ENCODE measurements at regions not wholly inside any gene's neighbourhood (a gene's known extent, or its start where the extent isn't known, plus 50 kb on each side); places are given as distances from the start of the nearest gene placed in this dataset.
"Not testable (repeated sequence)": the region's sequence is repeated elsewhere in the genome, so short reads cannot be mapped to it uniquely, and the experiment has no call there.

DNA sequence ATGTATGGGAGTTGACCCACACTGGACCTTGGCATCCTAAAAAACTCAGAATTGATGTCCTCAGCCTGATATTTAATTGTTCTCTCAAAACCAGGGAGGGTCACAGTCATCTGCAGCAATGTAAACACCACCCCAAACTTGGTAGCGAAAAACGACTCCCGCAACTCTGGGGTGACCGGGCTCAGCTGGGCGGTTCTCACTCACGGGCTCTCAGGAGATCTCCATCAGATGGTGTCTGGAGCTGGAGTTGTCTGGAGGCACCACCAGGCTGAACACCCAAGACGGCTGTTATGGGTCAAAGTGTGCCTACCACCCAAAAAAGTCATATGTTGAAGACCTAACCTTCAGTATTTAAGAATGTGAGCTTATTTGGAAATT lies 50.9 kb upstream of the NXT1 start:
- DNase-seq (ENCODE audit: low read depth), result no peak

DNA sequence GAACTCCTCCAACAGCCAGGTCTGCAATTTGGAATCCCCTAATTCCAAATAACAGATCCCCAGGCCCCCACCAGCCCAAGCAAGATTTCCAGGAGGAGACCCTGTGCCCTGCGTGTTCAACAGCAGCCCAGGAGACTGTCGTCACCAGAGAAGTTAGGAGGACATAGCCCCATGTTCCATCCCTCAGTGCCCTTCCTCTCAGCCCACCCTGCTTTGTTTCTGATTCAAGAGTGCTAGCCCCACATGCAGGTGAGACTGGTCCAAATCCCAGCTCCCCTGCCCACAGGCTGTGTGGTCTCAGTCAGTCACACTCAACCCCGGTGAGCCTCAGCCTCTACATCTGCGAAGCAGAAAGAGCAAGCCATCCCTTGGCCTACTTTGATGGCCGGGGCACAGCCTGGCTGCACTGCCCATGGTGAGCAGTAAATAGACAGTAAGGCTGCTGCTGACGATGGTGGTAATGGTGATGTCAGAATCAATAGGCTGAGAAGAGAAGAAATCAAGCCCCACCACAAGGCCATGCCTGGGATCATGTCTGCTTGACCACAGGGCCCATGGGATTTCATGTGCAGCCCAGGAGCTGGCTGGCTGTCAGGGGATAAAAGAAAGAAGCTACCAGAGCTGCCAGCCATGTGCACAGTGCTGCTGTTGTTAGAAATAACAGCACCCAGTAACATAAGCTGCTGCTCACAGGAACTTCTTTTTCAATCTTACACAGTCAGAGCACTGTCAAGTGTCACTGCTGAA lies 51.5 kb upstream of the NXT1 start:
- DNase-seq (ENCODE audit: low read depth), result no peak

DNA sequence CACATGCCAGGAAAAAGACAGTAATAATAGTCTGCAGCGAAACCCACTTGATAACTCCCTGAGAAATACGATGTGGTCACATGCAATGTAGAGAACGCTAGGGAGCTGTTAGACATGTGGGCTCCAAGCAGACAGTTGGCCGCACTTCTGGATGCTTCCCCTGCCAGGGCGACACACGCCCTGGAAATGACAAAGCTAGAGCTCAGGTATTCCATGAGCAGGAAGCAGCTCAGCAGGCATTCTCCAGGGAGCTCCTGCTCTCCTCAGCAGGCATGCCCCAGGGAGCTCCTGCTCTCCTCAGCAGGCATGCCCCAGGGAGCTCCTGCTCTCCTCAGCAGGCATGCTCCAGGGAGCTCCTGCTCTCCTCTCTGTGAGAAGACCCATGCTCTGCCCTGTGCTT lies 52.4 kb upstream of the NXT1 start:
- no peak for DNase-seq (ENCODE audit: low read depth)

DNA sequence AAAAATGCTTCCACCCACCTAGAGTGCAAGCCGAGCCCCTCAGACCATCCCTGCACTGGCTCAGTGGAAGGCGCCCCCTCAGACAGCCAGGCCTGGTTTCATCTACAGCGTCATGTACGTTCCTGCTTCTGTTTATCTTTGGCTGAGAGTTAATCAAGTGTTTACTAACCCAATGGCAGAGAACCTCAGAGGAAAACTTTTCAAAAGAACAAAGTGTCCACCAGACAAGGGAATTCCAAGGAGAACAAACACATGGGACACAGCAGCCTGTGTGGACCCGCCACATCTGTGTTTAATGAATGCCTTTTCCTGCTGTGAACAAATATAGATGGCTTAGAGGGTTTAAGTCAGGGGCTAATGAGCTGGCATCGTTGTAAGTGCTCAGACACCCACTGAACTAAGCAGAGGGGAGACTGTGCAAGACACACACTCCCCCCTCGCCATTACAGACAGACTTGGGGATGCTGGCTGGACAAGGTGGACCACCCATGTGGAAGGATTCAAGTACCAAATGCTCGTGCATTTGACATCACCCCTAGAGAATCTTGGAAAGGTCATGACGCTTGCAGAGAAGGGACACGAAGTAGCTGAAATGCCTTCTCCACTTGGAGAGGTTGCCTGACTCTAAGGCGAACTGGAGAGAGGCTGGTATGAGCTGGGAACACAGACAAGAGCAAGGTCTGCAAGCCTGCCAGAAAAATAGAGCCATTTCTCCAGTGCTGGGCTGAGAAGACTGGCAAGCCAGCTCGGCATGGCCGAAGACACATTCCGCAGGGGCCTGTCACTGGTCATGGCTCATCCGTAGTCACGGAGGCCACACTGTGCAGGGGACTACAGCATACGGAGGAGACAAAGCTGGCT lies 53.5 kb upstream of the NXT1 start:
- DNase-seq (ENCODE audit: low read depth), result peak; percentile 7

DNA sequence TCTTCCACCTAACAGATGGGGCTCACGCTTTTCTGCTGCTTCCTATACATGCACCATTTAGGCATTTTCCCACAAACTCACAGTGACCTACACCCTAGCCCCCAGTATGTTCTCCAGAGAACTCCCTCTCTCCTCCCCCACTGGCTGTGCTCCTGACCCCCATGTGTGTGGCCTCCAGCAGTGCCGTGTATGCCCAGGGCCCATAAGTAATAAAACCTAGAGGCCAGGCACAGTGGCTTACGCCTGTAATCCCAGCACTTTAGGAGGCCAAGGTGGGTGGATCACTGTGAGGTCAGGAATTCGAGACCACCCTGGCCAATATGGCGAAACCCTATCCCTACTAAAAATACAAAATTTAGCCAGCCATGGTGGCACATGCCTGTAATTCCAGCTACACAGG lies 54.7 kb upstream of the NXT1 start:
- DNase-seq (ENCODE audit: low read depth), result no peak

DNA sequence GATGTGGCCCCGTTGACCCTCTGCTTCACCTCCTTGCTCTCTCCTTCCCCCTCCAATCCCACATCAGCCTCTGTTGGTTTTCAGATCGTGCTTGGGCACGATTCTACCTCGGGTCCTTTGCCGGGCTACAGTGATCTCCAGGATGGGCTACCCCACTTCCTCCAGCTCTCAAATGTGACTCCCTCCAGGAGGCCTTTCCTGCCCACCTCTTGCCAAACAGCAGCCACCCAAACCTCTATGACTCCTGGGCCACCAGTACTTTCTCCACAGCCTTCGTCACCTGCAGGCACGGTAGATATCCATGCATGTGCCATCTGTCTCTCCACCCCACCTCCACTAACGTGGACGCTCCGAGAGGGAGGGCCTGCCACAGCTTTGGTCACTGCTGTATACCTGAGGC lies 55.9 kb upstream of the NXT1 start:
- DNase-seq (ENCODE audit: low read depth), result no peak

DNA sequence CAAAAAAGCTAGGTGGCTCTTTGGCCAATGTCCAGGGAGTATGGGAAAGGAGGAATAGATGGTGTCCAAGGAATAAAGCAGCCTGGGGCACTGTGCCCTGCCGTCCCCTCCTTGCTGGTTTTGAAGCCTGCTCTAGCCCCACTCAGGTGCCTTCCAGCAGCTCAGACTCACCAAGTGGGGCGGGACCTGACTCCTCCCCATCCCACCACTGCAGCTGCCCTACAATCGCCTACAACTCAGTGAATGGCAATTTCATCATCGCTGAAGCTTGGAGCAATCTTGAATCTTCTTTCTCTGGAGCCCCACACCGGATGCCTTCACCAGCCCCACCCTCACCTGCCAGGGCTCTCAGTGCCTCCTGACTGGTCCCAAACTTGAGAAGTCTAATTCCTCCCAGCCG lies 56.4 kb upstream of the NXT1 start:
- no peak for DNase-seq (ENCODE audit: low read depth)

DNA sequence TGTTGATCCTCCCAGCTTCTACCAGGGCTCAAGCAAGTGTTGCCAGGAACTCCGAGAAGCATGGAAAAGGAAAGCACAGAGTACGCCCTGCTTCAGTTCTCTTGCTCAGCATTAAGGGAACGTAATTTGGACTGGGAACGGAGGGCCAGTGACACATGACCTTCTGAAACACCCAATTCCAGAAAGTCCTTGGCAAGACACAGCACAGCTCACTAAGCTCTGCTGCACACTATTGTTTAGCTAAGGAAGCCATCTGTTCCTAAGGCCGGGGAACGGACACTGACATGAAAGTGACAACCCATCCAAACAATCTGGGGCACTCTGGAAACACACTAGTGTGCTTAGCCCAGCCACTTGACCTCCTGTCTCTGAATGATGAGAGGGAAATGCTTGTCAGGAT lies 56.9 kb upstream of the NXT1 start:
- DNase-seq (ENCODE audit: low read depth), result no peak

DNA sequence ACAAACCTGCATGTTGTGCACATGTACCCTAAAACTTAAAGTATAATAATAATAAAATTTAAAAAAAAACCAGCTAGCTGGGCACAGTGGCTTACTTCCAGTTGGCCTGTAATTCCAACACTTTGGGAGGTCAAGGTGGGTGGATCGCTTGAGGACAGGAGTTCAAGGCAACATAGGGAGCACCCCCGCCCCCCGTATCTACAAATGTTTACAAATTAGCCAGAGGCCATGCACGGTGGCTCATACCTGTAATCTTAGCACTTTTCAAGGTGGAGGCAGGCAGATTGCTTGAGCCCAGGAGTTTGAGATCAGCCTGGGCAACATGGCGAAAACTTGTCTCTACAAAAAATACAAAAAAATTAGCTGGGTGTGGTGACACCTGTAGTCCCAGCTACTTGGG lies 58.3 kb upstream of the NXT1 start:
- DNase-seq (ENCODE audit: low read depth), result not testable (repeated sequence)

DNA sequence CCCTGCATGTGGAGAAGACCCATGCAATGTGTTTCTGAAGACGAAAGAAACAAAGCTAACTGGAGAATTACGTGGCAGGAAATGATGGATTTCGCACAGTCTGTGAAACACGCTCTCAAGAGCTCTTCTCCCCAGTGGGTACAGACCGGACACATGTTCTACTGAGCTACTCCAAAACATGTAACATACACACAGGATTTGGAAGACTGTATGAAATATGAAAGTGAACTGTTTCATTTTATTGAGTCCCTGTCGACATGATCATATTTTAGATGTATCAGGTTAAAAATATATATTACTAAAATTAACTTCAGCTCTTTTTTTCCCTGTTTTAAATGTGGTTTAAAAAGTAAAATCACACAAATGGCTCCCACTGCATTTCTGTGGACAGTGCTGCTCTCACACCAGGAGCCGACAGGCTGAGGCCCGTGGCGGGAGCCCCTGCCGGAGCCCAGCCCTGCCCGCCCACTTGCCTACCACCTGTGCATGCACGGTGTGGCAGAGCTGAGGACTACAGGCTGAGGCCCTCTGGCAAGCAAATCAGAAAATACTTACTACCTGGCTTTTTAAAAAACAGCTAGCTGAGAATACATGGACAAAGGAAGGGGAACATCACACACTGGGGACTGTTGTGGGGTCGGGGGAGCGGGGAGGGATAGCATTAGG lies 58.9 kb upstream of the NXT1 start:
- no peak for DNase-seq (ENCODE audit: low read depth)

DNA sequence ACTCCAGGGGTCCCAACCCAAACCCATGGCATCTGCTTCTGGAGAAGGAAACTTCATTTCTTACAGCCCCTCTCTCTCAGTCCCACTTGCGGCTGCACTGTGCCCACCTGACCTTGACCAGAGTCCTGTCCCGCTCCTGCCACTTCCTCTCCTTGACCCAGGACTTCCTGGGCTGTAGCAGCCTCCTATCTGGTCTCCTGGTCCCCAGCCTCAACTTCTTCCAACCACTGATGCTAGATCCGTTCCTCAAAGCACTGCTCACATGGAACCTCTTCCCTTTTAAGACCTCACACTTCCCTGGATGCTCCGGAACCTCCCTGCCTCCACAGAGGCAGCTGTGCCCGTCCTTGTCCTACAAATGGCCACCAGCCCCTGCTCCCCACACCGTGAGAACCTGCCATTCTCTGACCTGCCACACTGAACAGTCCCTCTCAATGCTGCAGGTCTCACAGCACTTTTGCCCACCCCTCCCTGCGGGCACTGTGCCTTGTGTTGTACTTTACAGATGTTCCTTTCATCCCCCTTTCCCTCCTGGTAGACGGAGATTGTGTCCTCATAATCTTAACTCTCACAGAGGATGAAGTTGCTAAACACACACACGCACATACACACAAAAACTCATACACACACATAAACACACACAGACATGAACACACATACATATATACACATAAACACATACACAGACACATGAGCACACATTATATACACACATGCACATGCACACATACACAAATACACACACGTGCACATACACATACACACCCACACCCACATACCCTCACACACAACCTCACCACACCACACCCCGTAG lies 59.6 kb upstream of the NXT1 start:
- no peak for DNase-seq (ENCODE audit: low read depth)

DNA sequence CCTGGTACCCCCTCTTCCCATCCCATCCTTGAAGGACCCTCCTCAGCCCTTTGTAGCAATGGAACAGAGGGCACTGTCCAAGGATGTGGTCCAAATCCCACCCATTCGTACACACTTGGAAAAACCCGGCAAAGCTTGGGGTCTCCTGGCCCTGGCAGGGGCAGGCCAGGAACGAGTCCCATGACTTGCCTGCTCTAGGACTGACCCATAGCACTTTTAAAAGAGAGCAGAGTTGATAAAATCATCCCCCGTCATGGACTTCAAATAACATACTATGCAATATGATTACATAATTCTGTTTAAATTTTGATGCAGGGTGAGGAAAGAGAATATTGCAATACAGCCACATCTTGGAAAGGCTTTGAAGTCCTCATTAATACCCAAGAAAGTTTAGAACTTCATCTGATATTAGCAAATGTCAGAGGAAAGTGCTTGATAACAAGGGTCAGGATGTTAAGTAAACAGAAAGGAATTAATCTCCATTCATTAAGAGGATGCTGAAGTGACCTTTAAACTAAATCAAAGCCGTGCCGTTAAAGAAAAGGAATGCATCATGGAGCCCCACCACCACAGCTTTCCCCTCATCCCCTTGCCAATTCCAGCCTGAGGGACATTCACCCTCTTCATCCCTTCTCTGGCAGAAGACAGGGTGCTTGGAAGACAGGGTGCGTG lies 60.7 kb upstream of the NXT1 start:
- no peak for DNase-seq (ENCODE audit: low read depth)

DNA sequence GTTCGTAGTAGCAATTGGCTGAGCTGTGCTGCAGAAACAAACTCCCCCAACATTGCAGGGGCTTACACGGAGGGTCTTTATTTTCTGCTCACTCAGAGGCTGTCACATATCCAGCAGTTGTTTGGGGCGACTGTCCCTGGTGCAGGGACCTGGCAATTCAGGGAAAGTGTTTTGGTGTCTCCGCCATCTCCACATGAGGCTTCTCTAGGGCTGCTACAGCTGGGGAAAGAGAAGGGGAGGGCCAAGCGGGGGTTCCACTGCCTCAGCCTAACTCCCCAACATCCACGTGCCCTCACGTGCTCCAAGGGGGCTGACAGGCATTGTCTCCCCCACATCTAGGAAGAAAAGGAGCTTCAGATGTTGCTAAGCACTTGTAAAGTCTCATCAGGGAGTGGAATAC lies 61.3 kb upstream of the NXT1 start:
- no peak for DNase-seq (ENCODE audit: low read depth)

DNA sequence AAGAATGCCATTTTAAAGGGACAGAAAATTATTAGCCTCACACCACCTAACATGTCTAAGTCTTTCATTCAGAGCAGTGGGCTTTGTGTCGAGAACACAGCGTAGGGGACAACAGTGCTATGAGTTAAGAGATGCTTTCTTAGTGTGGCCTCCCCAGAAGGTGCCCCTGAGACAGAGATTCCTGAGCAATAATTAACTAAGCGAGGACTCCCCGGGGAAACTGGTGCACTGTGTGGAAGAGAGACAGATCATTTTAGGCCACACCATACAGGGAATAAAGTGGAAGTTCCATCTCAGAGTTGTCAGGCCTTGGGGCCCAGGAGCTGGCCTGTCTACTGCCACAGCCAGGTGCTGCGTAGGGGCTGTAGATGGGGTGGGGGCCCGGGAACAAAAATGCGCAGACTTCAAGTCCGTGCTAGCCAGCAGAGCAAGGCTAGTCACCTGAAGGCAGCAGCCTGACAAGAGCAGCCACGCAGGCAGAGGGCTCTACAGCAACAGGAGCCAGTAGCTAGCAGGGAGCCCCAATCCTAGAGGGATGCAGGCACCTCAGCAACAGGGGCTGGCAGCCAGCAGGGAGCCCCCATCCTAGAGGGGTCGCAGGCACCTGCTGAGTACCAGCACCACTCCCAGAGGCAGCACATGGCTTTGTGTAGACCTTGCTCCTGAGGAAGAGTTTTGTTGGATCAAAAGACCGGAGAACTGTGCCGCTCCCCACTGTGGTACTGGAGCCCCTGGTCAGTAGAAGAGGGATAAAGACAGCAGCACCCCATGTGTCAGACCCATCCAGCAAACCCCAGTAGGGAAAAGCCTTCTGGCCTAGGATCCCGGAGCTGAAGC lies 63.0 kb upstream of the NXT1 start:
- no peak for DNase-seq (ENCODE audit: low read depth)

DNA sequence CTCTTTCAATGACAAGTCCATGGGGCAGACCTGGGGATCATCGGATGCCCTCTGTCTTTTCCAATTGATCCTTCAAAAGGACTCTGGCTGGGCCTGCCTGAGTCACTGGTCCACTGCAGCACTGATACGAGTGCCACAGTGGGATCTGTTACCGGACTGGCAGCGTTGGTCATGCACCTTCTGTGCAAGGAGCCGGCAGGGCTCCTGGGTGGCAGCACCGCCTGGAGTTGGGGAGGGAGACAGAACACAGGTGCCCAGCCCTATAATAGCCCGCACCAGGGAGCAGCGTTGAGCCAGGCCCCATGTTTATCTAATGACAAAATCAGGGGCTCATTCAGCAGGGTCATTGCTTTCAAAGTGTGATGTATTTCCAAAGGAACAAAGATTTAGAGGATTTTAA lies 64.2 kb upstream of the NXT1 start:
- DNase-seq (ENCODE audit: low read depth), result no peak

DNA sequence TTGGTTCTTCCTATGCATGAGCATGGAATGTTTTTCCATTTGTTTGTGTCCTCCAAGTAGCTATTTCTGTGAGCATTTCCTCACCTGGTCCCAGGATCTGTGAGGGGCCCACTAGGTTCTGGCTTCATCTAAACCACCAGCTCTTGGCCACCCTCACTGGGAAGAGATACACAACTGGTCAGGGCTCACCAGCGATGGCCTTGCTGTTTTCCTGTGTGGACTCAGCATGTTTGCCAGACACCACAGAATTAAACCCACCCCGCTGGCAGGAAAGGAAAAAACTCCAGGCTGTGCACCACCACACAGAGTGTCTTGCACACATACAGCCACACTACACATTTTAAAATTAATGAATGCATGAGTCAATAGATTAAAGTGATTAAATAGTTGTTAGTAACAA lies 65.1 kb upstream of the NXT1 start:
- DNase-seq (ENCODE audit: low read depth), result no peak

DNA sequence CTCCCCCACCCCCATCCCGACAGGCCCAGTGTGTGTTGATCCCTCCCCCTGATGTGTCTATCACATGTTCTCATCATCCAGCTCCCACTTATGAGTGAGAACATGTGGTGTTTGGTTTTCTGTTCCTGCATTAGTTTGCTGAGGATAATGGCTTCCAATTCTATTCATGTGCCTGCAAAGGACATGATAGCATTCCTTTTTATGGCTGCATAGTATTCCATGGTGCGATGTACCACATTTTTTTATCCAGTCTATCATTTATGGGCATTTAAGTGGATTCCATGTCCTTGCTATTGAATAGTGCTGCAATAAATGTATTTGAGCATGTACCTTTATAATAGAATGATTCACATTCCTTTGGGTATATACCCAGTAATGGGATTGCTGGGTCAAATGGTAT lies 66.6 kb upstream of the NXT1 start:
- DNase-seq (ENCODE audit: low read depth), result no peak

DNA sequence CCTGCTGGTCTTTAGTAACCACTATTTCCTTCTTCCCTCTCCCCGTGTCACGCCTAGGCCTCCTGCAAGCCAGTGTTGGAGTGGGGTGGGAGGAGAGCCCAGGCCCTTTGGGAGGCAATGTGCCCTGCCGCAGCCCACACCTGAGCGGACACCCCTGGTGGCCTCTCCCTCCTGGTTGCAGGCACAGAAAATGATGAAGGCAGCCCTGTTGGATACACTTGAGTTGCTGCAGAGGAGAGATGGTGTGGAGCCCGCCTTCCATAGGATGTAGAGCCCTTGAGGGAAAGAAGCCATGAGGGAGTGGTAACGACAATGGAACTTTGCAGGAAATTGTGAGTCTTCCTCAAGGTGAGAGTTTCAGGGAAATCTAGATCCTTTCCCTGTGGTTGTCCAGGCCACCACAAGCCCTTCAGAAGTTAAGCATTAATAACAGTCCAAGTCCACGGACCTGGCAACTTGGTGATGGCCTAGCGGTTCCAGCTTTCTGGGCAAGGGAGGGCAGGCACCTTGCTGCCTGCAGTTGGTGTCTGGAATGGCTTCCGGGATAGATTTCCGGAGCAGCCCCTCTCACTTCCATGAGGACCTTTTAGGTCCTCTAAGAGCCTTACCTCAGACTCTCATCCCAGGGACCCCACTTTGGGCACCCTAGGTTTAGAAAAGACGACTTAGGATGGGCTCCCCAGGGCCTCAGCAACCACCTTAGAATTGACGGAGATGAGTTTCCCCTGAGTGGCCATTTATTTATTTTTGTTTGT lies 67.3 kb upstream of the NXT1 start:
- no peak for DNase-seq (ENCODE audit: low read depth)

DNA sequence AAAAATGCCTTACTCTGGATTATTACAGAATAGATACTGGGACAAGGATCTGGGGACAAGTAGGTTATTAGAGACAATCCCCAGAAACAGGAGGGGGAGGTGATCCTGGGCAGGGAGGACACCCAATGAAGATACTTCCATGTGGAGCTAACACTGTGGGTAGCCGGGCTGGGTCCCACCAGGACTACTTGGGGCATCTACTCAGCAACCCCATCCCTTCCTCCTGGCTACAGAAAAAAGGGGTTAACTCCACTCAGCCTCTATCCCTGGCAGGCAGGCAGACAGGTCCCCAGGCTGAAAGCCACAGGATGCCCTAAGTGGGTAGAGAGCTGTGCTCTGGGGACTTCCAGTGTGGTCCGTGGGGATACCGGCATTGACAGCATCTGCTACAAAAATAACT lies 68.0 kb upstream of the NXT1 start:
- no peak for DNase-seq (ENCODE audit: low read depth)

DNA sequence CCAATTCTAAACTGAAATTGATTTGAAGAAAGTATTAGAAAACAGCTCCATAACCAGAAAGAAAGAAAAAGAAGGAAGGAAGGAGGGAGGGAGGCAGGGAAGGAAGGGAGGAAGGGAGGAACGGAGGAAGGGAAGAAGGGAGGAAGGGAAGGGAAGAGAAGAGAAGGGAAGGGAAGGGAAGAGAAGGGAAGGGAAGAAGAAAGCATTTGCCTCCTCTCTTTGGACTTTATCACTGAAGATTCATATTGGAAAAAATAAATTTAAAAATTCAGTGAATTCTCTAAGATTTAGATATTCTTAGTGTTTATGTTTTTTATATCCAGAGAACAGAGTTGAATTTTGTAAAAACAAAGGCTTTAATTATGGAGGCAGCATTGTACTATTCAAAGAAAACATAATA lies 68.5 kb upstream of the NXT1 start:
- no peak for DNase-seq (ENCODE audit: low read depth)

Measured in M059J (cell line).